ENCODE measurements at regions not wholly inside any gene's neighbourhood (a gene's known extent, or its start where the extent isn't known, plus 50 kb on each side); places are given as distances from the start of the nearest gene placed in this dataset.

- TF ChIP-seq FOXP4 (CRISPR knock-in tag; IDR thresholded peaks at IDR 0.05) = no peak
- TF ChIP-seq SMAD4 (CRISPR knock-in tag; IDR thresholded peaks at IDR 0.05) = no peak
- TF ChIP-seq NFE2L1 (CRISPR knock-in tag; IDR thresholded peaks at IDR 0.05) = no peak
These were observed 457.5 kb downstream of the KIF4B start (continued) for GRCh38 chr5:155471027-155471426.

- H3K27me3 Mint-ChIP-seq (ENCODE audit: low read depth) = no peaks in the 10 kb centered on the region
- CTCF ChIA-PET = no interaction called here
- no peaks in the 10 kb centered on the region; the same call in 1 of the 2 replicates for H3K36me3 Mint-ChIP-seq
- POLR2A ChIA-PET = no interaction called here
- no peaks in the 10 kb centered on the region for H3K9me3 Mint-ChIP-seq
- peaks cover 17% of the 10 kb centered on the region for H3K4me1 Mint-ChIP-seq
- H3K27ac Mint-ChIP-seq = no peak overlapping the region
- ATAC-seq (no peak), DNase-seq (ENCODE audit: low spot score) (no peak)
- TF ChIP-seq ZNF219 (CRISPR knock-in tag; IDR thresholded peaks at IDR 0.05; ENCODE audit: borderline replicate concordance) = no peak
- no peak for TF ChIP-seq RELA (CRISPR knock-in tag; IDR thresholded peaks at IDR 0.05; ENCODE audit: borderline replicate concordance)
- TF ChIP-seq ZNF263 (CRISPR knock-in tag; IDR thresholded peaks at IDR 0.05; ENCODE audit: low read depth) = no peak
- no peak for TF ChIP-seq ZNF281 (CRISPR knock-in tag; IDR thresholded peaks at IDR 0.05)
- no peak for TF ChIP-seq NR2C2 (CRISPR knock-in tag; IDR thresholded peaks at IDR 0.05)
- H3K4me3 Mint-ChIP-seq = no peak overlapping the region
These were observed 459.2 kb downstream of the KIF4B start for GRCh38 chr5:155472780-155473179.

GRCh38 chr5:155475318-155475717, 461.8 kb downstream of the KIF4B start:
- TF ChIP-seq FOXP1 (CRISPR knock-in tag; IDR thresholded peaks at IDR 0.05; ENCODE audit: borderline replicate concordance) = no peak
- TF ChIP-seq USF2 (CRISPR knock-in tag; IDR thresholded peaks at IDR 0.05) = no peak
- peak overlapping the region; percentile 66; the same call in 1 of the 2 replicates for H3K27ac Mint-ChIP-seq
- no peaks in the 10 kb centered on the region for H3K27me3 Mint-ChIP-seq (ENCODE audit: low read depth)
- H3K4me1 Mint-ChIP-seq = peaks cover 17% of the 10 kb centered on the region
- no peak overlapping the region for H3K4me3 Mint-ChIP-seq
- CTCF ChIA-PET = no interaction called here
- peak; percentile 90 for ATAC-seq
- POLR2A ChIA-PET = no interaction called here
- no peaks in the 10 kb centered on the region; the same call in 1 of the 2 replicates for H3K36me3 Mint-ChIP-seq
- no peak for DNase-seq (ENCODE audit: low spot score)
- H3K9me3 Mint-ChIP-seq = no peaks in the 10 kb centered on the region

- H3K36me3 Mint-ChIP-seq = no peaks in the 10 kb centered on the region
- H3K9me3 Mint-ChIP-seq = no peaks in the 10 kb centered on the region
- no peak for DNase-seq (ENCODE audit: low spot score)
- ChIA-PET POLR2A (no interaction called here), CTCF (no interaction called here)
- no peak for ATAC-seq
- no peaks in the 10 kb centered on the region for H3K27me3 Mint-ChIP-seq (ENCODE audit: low read depth)
- peaks cover 8% of the 10 kb centered on the region for H3K4me1 Mint-ChIP-seq
- no peak overlapping the region for H3K4me3 Mint-ChIP-seq
- H3K27ac Mint-ChIP-seq = no peak overlapping the region
- TF ChIP-seq NR3C1 (CRISPR knock-in tag; conservative IDR thresholded peaks at IDR 0.05; ENCODE audit: low read depth) (no peak), IRF1 (CRISPR knock-in tag; IDR thresholded peaks at IDR 0.05) (no peak), STAT6 (CRISPR knock-in tag; conservative IDR thresholded peaks at IDR 0.05; ENCODE audit: low read depth) (no peak), MXD4 (CRISPR knock-in tag; IDR thresholded peaks at IDR 0.05; ENCODE audit: borderline replicate concordance) (no peak), ZBTB43 (CRISPR knock-in tag; IDR thresholded peaks at IDR 0.05) (no peak), JUN (CRISPR knock-in tag; IDR thresholded peaks at IDR 0.05) (no peak), AR (CRISPR knock-in tag; IDR thresholded peaks at IDR 0.05) (no peak), ZNF138 (CRISPR knock-in tag; conservative IDR thresholded peaks at IDR 0.05) (no peak)
These were observed 467.2 kb downstream of the KIF4B start for GRCh38 chr5:155480731-155481131.
